SK-N-MC (cell line): ENCODE measurements at regions not wholly inside any gene's neighbourhood (a gene's known extent, or its start where the extent isn't known, plus 50 kb on each side); places are given as distances from the start of the nearest gene placed in this dataset.

Experiments used
- EZH2 ChIP-seq: fragments of 200-600 bp; sonication (generic); IDR thresholded peaks from one replicate; pipeline ENCODE4 v1.6.1; 2017; ENCODE audit warnings: antibody characterized with exemption
- POLR2AphosphoS5 ChIP-seq: IDR thresholded peaks from 2 replicates; pipeline ENCODE4 v1.6.1; 2012; ENCODE audit warnings: mild to moderate bottlenecking, low read depth, low read length, borderline replicate concordance

DNA sequence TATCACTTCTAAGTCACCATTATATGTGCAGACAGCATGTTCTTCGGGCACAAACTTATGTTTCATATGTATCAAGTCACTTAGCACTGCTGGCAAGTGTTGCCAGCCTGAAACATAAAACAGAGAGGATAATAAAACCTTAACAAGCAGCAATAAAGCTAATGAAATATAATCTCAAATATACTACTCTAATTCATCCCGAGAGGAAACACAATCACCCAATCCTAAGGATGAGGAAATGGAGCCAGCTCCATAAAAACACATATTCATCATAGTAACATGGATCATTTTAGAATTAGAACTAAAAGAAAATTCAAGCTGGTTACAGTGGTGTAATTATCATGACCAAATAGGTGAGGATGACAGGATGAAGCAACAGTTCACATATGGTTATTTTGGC lies 1072.7 kb downstream of the EPHA3 start:
- TF ChIP-seq POLR2AphosphoS5, result no peak; the same call in 1 of the 2 replicates
- TF ChIP-seq EZH2, result no peak
